Putamen (tissue), 1 donor: ENCODE measurements at regions not wholly inside any gene's neighbourhood (a gene's known extent, or its start where the extent isn't known, plus 50 kb on each side); places are given as distances from the start of the nearest gene placed in this dataset.
A peak's percentile ranks its signal among the peaks of the same experiment; 100 is the strongest.
"Not testable (repeated sequence)": the region's sequence is repeated elsewhere in the genome, so short reads cannot be mapped to it uniquely, and the experiment has no call there.

Source experiments
- DNase-seq: peaks from one replicate; pipeline ENCODE4 v3.0.0-alpha.2; 2016; ENCODE audit warnings: low spot score

GRCh38 chr15:85264614-85265190 lies 115.7 kb upstream of the AKAP13 start:
- not testable (repeated sequence) for DNase-seq

GRCh38 chr15:85267158-85267857 lies 113.1 kb upstream of the AKAP13 start:
- not testable (repeated sequence) for DNase-seq

- no peak for DNase-seq
Observed at GRCh38 chr15:85274315-85275050, 105.9 kb upstream of the AKAP13 start.

GRCh38 chr15:85276508-85276907 lies 103.9 kb upstream of the AKAP13 start:
- DNase-seq: no peak

GRCh38 chr15:85276921-85277320 lies 103.5 kb upstream of the AKAP13 start:
- DNase-seq: no peak

GRCh38 chr15:85277847-85278370 lies 102.5 kb upstream of the AKAP13 start:
- no peak for DNase-seq

- DNase-seq: no peak
Observed at GRCh38 chr15:85280203-85280602, 100.2 kb upstream of the AKAP13 start.

- DNase-seq: no peak
Observed at GRCh38 chr15:85281293-85281882, 99.0 kb upstream of the AKAP13 start.

- no peak for DNase-seq
Observed at GRCh38 chr15:85282504-85283115, 97.8 kb upstream of the AKAP13 start.

- DNase-seq: not testable (repeated sequence)
Observed at GRCh38 chr15:85283815-85284214, 96.6 kb upstream of the AKAP13 start.

GRCh38 chr15:85284497-85284896 lies 95.9 kb upstream of the AKAP13 start:
- DNase-seq: no peak

GRCh38 chr15:85289677-85290365 lies 90.6 kb upstream of the AKAP13 start:
- peak; percentile 4 for DNase-seq

- not testable (repeated sequence) for DNase-seq
Observed at GRCh38 chr15:85292583-85292982, 87.8 kb upstream of the AKAP13 start.

GRCh38 chr15:85296615-85297402 lies 83.6 kb upstream of the AKAP13 start:
- DNase-seq: peak; percentile 63

- DNase-seq: no peak
Observed at GRCh38 chr15:85297537-85297936, 82.9 kb upstream of the AKAP13 start.

GRCh38 chr15:85298366-85298765 lies 82.0 kb upstream of the AKAP13 start:
- no peak for DNase-seq

GRCh38 chr15:85298941-85299340 lies 81.5 kb upstream of the AKAP13 start:
- DNase-seq: no peak

GRCh38 chr15:85302271-85302670 lies 78.1 kb upstream of the AKAP13 start:
- no peak for DNase-seq

- no peak for DNase-seq
Observed at GRCh38 chr15:85305050-85305449, 75.4 kb upstream of the AKAP13 start.

- no peak for DNase-seq
Observed at GRCh38 chr15:85306946-85307686, 73.3 kb upstream of the AKAP13 start.
